ENCODE measurements at regions not wholly inside any gene's neighbourhood (a gene's known extent, or its start where the extent isn't known, plus 50 kb on each side); places are given as distances from the start of the nearest gene placed in this dataset.

DNA sequence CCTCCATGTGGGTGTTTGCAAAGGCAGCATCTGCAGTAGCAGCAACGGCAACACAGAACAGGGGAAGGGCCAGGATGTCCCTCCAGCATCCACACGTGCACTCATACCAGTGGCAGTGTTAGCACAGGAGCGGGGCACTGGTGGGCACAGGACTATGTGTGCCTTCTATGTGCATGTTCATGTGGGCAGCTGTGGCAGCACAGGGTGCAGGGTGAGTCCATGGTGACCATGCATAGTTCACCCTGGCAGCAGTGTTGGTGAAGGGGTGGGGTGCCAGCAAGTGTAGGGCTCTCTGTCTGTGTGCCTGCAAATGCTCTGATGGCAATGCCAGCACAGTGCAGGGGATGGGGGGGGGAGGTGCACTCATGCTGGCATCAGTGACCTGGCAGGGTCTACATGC lies 222.1 kb upstream of the SOX14 start:
- Mint-ChIP-seq H3K36me3 (ENCODE audit: unreplicated experiment) (no peaks in the 10 kb centered on the region), H3K9me3 (ENCODE audit: unreplicated experiment) (peaks cover 54% of the 10 kb centered on the region), H3K27me3 (ENCODE audit: unreplicated experiment) (no peaks in the 10 kb centered on the region), H3K27ac (ENCODE audit: unreplicated experiment) (no peak overlapping the region), H3K4me1 (ENCODE audit: unreplicated experiment) (no peaks in the 10 kb centered on the region), H3K4me3 (ENCODE audit: unreplicated experiment) (no peak overlapping the region)
- TF ChIP-seq, protein P1, sequence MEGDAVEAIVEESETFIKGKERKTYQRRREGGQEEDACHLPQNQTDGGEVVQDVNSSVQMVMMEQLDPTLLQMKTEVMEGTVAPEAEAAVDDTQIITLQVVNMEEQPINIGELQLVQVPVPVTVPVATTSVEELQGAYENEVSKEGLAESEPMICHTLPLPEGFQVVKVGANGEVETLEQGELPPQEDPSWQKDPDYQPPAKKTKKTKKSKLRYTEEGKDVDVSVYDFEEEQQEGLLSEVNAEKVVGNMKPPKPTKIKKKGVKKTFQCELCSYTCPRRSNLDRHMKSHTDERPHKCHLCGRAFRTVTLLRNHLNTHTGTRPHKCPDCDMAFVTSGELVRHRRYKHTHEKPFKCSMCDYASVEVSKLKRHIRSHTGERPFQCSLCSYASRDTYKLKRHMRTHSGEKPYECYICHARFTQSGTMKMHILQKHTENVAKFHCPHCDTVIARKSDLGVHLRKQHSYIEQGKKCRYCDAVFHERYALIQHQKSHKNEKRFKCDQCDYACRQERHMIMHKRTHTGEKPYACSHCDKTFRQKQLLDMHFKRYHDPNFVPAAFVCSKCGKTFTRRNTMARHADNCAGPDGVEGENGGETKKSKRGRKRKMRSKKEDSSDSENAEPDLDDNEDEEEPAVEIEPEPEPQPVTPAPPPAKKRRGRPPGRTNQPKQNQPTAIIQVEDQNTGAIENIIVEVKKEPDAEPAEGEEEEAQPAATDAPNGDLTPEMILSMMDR (IDR thresholded peaks at IDR 0.05) = no peak
- no peak for DNase-seq (ENCODE audit: extremely low spot score, unreplicated experiment)

DNA sequence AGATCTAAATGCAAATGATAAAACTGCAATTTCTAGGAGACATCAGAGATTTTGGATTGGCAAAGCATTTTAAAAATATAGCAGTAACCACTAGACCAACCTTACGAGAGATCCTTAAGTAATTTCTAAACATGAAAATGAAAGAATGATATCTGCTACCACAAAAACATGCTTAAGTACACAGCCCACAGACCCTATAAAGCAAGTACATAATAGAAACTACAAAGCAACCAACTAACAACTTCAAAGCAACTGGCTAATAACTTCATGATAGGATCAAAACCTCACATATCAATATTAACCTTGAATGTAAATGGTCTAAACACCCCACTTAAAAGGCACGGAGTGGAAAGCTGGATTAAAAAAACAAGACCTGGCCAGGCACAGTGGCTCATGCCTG lies 209.9 kb upstream of the SOX14 start:
- H3K36me3 Mint-ChIP-seq (ENCODE audit: unreplicated experiment) = no peaks in the 10 kb centered on the region
- no peak for DNase-seq (ENCODE audit: extremely low spot score, unreplicated experiment)
- no peaks in the 10 kb centered on the region for H3K4me1 Mint-ChIP-seq (ENCODE audit: unreplicated experiment)
- no peak overlapping the region for H3K27ac Mint-ChIP-seq (ENCODE audit: unreplicated experiment)
- TF ChIP-seq, protein P1 (IDR thresholded peaks at IDR 0.05) = no peak
- H3K4me3 Mint-ChIP-seq (ENCODE audit: unreplicated experiment) = no peak overlapping the region
- no peaks in the 10 kb centered on the region for H3K27me3 Mint-ChIP-seq (ENCODE audit: unreplicated experiment)
- no peaks in the 10 kb centered on the region for H3K9me3 Mint-ChIP-seq (ENCODE audit: unreplicated experiment)

DNA sequence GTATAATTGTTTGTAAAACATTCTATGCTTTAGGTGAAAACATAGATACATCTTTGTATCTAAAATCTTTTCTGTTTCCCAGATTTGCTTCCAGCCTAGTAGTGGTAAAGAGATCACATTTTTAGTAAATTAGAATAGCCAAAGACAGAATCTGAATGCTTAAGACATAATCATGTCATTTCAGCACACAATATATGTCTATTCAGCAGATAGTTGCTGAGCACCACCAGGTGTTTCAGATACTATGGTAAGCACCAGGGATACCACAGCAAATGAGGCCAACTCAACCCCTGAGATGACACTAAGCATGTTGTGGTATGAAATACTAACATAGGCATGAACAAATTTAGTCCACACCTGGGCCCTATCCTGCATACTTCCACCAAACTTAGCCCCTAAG lies 195.2 kb upstream of the SOX14 start:
- Mint-ChIP-seq H3K4me1 (ENCODE audit: unreplicated experiment) (no peaks in the 10 kb centered on the region), H3K27me3 (ENCODE audit: unreplicated experiment) (no peaks in the 10 kb centered on the region), H3K4me3 (ENCODE audit: unreplicated experiment) (no peak overlapping the region), H3K27ac (ENCODE audit: unreplicated experiment) (no peak overlapping the region), H3K9me3 (ENCODE audit: unreplicated experiment) (peaks cover 23% of the 10 kb centered on the region), H3K36me3 (ENCODE audit: unreplicated experiment) (no peaks in the 10 kb centered on the region)
- no peak for DNase-seq (ENCODE audit: extremely low spot score, unreplicated experiment)
- TF ChIP-seq, protein P1 (IDR thresholded peaks at IDR 0.05) = no peak

DNA sequence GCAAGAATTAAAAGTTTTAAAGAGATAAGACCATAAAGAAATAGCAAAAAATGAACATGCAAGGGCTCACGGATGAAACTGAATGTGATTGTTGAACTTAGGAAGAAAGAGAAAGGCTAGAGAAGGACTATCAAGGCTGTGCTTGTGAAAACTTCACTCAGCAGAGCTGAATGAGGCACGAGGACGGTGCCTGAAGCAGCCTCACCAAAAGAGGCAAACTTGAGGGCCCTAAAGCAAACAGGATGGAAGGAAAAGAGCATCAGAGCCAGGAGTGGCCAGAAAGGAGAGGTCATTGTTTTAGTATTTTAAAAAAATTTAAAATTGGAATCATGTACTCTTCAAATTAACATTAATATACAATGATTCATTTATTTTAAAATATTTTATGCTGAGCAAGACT lies 191.2 kb upstream of the SOX14 start:
- DNase-seq (ENCODE audit: extremely low spot score, unreplicated experiment) = no peak
- H3K27me3 Mint-ChIP-seq (ENCODE audit: unreplicated experiment) = no peaks in the 10 kb centered on the region
- peaks cover under 1% of the 10 kb centered on the region for H3K9me3 Mint-ChIP-seq (ENCODE audit: unreplicated experiment)
- TF ChIP-seq, protein P1 (IDR thresholded peaks at IDR 0.05) = no peak
- no peaks in the 10 kb centered on the region for H3K36me3 Mint-ChIP-seq (ENCODE audit: unreplicated experiment)
- no peaks in the 10 kb centered on the region for H3K4me1 Mint-ChIP-seq (ENCODE audit: unreplicated experiment)
- no peak overlapping the region for H3K27ac Mint-ChIP-seq (ENCODE audit: unreplicated experiment)
- no peak overlapping the region for H3K4me3 Mint-ChIP-seq (ENCODE audit: unreplicated experiment)

DNA sequence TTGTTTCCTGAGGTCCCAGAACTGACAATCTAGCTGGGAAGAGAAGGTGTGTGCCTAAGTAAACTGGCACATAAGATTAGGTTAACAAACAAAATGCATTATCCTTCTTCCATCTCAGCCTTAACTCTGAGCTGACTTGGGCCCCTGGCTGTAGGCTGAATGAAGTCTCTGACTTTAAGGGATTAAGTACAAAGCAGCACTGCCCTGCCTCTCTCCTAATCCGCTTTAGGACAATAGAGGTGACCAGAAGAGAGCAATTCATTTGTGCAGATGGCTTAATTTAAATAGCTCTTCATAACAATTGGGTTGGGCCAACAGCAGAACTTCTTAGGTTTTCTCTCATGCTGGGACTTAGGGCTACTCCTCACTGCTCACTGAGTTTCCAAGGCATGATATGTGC lies 181.6 kb upstream of the SOX14 start:
- TF ChIP-seq, protein P1 (IDR thresholded peaks at IDR 0.05) = no peak
- no peak for DNase-seq (ENCODE audit: extremely low spot score, unreplicated experiment)
- no peaks in the 10 kb centered on the region for H3K27me3 Mint-ChIP-seq (ENCODE audit: unreplicated experiment)
- H3K9me3 Mint-ChIP-seq (ENCODE audit: unreplicated experiment) = no peaks in the 10 kb centered on the region
- H3K4me3 Mint-ChIP-seq (ENCODE audit: unreplicated experiment) = no peak overlapping the region
- H3K36me3 Mint-ChIP-seq (ENCODE audit: unreplicated experiment) = no peaks in the 10 kb centered on the region
- H3K27ac Mint-ChIP-seq (ENCODE audit: unreplicated experiment) = no peak overlapping the region
- no peaks in the 10 kb centered on the region for H3K4me1 Mint-ChIP-seq (ENCODE audit: unreplicated experiment)
